Adrenal gland (tissue), 9 donors: ENCODE measurements at regions not wholly inside any gene's neighbourhood (a gene's known extent, or its start where the extent isn't known, plus 50 kb on each side); places are given as distances from the start of the nearest gene placed in this dataset.

ENCODE experiments used
- DNase-seq, 7 donors: peaks; one replicate each; pipeline ENCODE4 v3.0.0-alpha.2; 2019 to 2020
- H3K27ac ChIP-seq, 5 donors: fragments of 200-600 bp; sonication (generic) in 4 of 5; 1 replicate in 3 of 5; 2 replicates in 2 of 5; pipeline versions ENCODE4 v1.5.1 to v1.8.0; 2016 to 2020; ENCODE audit warnings: mild to moderate bottlenecking in 1 of 5
- H3K27me3 ChIP-seq: fragments of 200-600 bp; 2 replicates; pipeline ENCODE4 v1.8.0; 2021
- H3K36me3 ChIP-seq, 2 donors: fragments of 200-600 bp; replicated peaks in 1 of 2; 1 replicate in 1 of 2; 2 replicates in 1 of 2; pipeline versions ENCODE4 v1.5.1 to v1.8.0; 2018 to 2022
- H3K4me1 ChIP-seq, 2 donors: fragments of 200-600 bp; replicated peaks in 1 of 2; 1 replicate in 1 of 2; 2 replicates in 1 of 2; pipeline versions ENCODE4 v1.5.1 to v1.8.0; 2018 to 2021
- H3K4me3 ChIP-seq, 4 donors: fragments of 200-600 bp; sonication (generic) in 3 of 4; one replicate each; pipeline ENCODE4 v1.5.1; 2016 to 2018
- H3K9me3 ChIP-seq, 3 donors: fragments of 200-600 bp; sonication (generic) in 1 of 3; replicated peaks in 1 of 3; 1 replicate in 2 of 3; 2 replicates in 1 of 3; pipeline versions ENCODE4 v1.5.1 to v1.8.0; 2016 to 2021
- POLR2A ChIP-seq, 2 donors: fragments of 450-650 bp; IDR thresholded peaks; one replicate each; pipeline ENCODE4 v1.6.1; 2017; ENCODE audit warnings: antibody characterized with exemption in 2 of 2, mild to moderate bottlenecking in 2 of 2, moderate library complexity in 1 of 2
- WGBS, 4 donors: extraction: QIAGEN DNeasy Blood & Tissue Kit in 2 of 4; methylation state at CpG; one replicate each; pipeline versions ENCODE4 v1.1.5 to v1.1.7; 2013 to 2017; 5-methylcytosine and 5-hydroxymethylcytosine counted together
- intact Hi-C, 2 donors: fragments of 100-400 bp; cut with DNase I; formaldehyde crosslinking; loops; one replicate each; pipeline versions ENCODE4 v1.14.1 to v1.15.0; 2022 to 2023
- TF ChIP-seq, protein P1 (sequence below), 6 experiments: fragments of 450-650 bp in 4 of 6; fragments of 200-600 bp in 2 of 6; sonication (generic) in 1 of 6; IDR thresholded peaks; 1 replicate in 5 of 6; 2 replicates in 1 of 6; pipeline versions ENCODE4 v1.5.1 to v1.8.0; 2016 to 2021; ENCODE audit warnings: antibody characterized with exemption in 6 of 6, mild to moderate bottlenecking in 2 of 6, moderate library complexity in 1 of 6
- donor health status: healthy with polysubstance abuse.
- donor health status: Bipolar disorder and iron deficiency.
- donor health status: DM: yes; HTN: yes; CAD: no.
- donor health status: DM: no; HTN: no; CAD: no.
- donor health status: DM: no; HTN: no; CAD: no.

DNA sequence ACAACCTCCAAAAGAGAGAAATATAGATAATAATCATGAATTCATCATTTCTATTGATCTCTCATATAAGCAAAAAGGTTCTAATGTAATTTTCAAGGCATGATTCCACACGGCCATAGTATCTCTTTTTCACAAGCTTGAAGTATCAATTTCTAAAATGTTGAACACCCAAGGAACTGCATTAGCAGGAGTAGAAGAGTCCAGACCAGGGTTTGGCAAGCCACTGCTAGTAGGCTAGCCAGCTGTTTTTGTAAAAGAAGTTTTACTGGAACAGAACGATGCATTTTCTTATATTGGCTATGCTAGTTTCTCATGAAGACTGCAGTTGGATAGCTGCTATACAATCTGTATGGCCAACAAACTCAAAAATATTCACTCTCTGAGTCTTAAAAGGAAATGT lies 481.5 kb upstream of the MIR17HG start:
- WGBS, 4 donors = 73 to 87% (median 79%) methylated on average over 2 of the region's 2 CpGs
- peaks cover 0 to 9% of the 10 kb centered on the region in 2 donors for H3K4me1 ChIP-seq
- TF ChIP-seq POLR2A (IDR thresholded peaks at IDR 0.05) = no peak
- TF ChIP-seq, protein P1, sequence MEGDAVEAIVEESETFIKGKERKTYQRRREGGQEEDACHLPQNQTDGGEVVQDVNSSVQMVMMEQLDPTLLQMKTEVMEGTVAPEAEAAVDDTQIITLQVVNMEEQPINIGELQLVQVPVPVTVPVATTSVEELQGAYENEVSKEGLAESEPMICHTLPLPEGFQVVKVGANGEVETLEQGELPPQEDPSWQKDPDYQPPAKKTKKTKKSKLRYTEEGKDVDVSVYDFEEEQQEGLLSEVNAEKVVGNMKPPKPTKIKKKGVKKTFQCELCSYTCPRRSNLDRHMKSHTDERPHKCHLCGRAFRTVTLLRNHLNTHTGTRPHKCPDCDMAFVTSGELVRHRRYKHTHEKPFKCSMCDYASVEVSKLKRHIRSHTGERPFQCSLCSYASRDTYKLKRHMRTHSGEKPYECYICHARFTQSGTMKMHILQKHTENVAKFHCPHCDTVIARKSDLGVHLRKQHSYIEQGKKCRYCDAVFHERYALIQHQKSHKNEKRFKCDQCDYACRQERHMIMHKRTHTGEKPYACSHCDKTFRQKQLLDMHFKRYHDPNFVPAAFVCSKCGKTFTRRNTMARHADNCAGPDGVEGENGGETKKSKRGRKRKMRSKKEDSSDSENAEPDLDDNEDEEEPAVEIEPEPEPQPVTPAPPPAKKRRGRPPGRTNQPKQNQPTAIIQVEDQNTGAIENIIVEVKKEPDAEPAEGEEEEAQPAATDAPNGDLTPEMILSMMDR (IDR thresholded peaks at IDR 0.05) = no peak
- no peak for DNase-seq
- intact Hi-C loops = no loop called here
- H3K27ac ChIP-seq = no peak overlapping the region
- no peak overlapping the region for H3K4me3 ChIP-seq
- no peaks in the 10 kb centered on the region for H3K36me3 ChIP-seq
- no peaks in the 10 kb centered on the region for H3K9me3 ChIP-seq
- no peaks in the 10 kb centered on the region for H3K27me3 ChIP-seq

DNA sequence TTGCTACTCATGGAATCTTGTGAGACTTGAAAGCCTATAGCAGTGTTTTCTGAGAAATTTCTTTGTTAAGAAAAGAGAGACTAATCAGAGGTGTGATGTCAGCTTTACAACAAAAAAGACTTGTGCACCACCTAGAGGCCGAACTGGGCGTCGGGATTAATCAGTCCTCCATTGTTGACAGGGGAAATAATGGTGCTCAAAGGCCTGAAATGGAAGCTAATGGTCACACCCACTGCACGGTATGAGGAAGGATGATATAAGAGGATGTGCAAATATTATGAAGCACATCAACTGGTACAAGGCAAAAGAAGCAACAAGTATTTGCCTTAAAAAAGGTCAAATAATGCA lies 480.2 kb upstream of the MIR17HG start:
- 1 to 3% (median 2%) methylated on average over 4 of the region's 4 CpGs for WGBS, 4 donors
- Histone ChIP-seq H3K4me3 (no peak overlapping the region), H3K9me3 (no peaks in the 10 kb centered on the region), H3K36me3 (no peaks in the 10 kb centered on the region), H3K4me1 (peaks cover 0 to 9% of the 10 kb centered on the region in 2 donors), H3K27me3 (no peaks in the 10 kb centered on the region), H3K27ac (no peak overlapping the region)
- intact Hi-C loops = no loop called here
- peak; percentile 68 to 88 (median 78) for DNase-seq
- no peak for TF ChIP-seq POLR2A (IDR thresholded peaks at IDR 0.05)
- TF ChIP-seq, protein P1 (IDR thresholded peaks at IDR 0.05) = peak; percentile 62 to 80 (median 73)

DNA sequence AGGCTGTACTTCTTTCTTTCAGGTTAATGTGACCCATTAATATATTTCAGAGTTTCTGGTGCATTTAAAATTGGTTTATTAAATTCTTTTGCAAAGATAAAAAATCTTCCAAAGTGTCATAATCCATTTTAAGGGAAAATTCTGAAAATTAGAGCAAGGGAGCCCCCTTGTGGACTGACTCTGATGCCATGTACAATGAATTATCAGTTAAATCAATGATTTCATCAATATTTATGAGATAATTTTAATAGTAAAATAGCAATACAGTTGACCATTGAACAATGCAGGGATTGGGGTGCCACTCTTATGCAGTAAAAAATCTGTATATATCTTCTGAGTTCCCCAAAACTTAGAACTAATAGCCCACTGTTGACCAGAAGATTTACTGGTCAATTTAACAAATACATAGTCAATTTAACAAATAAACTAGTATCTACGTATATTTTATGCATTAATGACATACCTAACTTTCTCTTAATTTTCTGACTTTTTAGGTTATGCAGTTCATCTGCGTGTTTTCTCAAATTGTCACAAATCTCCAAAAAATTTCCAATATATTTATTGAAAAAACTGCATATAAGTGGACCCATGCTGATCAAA lies 479.1 kb upstream of the MIR17HG start:
- Histone ChIP-seq H3K4me3 (no peak overlapping the region), H3K36me3 (no peaks in the 10 kb centered on the region), H3K4me1 (peaks cover 0 to 9% of the 10 kb centered on the region in 2 donors), H3K9me3 (no peaks in the 10 kb centered on the region), H3K27ac (no peak overlapping the region), H3K27me3 (no peaks in the 10 kb centered on the region)
- DNase-seq = peak in 6 of 7 donors; percentile 17 to 55 (median 40)
- TF ChIP-seq, protein P1 (IDR thresholded peaks at IDR 0.05) = peak; percentile 49 to 74 (median 67)
- no peak for TF ChIP-seq POLR2A (IDR thresholded peaks at IDR 0.05)
- intact Hi-C loops = no loop called here
- 41 to 60% (median 45%) methylated on average over 2 of the region's 2 CpGs for WGBS, 4 donors

DNA sequence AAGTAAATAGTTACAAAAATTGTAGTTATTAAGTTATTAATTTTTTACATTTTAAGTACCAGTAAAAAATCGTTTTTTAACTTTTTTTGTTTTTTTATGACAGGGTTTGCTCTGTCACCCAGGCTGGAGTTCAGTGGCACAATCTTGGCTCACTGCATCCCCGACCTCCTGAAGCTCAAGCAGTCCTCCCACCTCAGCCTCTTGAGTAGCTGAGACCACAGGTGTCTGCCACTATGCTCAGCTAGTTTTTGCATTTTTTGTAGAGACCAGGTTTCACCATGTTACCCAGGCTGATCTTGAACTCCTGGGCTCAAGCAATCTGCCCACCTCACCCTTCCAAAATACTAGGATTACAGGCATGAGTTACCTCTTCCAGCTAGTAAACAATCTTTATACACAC lies 477.9 kb upstream of the MIR17HG start:
- H3K4me1 ChIP-seq = peaks cover 0 to 9% of the 10 kb centered on the region in 2 donors
- H3K36me3 ChIP-seq = no peaks in the 10 kb centered on the region
- no peak overlapping the region for H3K4me3 ChIP-seq
- DNase-seq = no peak
- no peak overlapping the region for H3K27ac ChIP-seq
- WGBS, 4 donors = 28 to 53% (median 29%) methylated on average over 2 of the region's 2 CpGs
- no peaks in the 10 kb centered on the region for H3K27me3 ChIP-seq
- intact Hi-C loops = no loop called here
- no peaks in the 10 kb centered on the region for H3K9me3 ChIP-seq
- TF ChIP-seq POLR2A (IDR thresholded peaks at IDR 0.05) = no peak
- TF ChIP-seq, protein P1 (IDR thresholded peaks at IDR 0.05) = no peak
